AG09319 (cell line): ENCODE measurements at regions not wholly inside any gene's neighbourhood (a gene's known extent, or its start where the extent isn't known, plus 50 kb on each side); places are given as distances from the start of the nearest gene placed in this dataset.

Source experiments
- DNase-seq: peaks from one replicate; pipeline ENCODE4 v3.0.0-alpha.2; 2010; ENCODE audit warnings: low read depth; ENCODE audit errors: extremely low read depth
- TF ChIP-seq, protein P1 (sequence below): IDR thresholded peaks from 2 replicates; pipeline ENCODE4 v1.5.1; 2011; ENCODE audit warnings: low read depth, mild to moderate bottlenecking, inconsistent platforms, low read length, moderate library complexity

DNA sequence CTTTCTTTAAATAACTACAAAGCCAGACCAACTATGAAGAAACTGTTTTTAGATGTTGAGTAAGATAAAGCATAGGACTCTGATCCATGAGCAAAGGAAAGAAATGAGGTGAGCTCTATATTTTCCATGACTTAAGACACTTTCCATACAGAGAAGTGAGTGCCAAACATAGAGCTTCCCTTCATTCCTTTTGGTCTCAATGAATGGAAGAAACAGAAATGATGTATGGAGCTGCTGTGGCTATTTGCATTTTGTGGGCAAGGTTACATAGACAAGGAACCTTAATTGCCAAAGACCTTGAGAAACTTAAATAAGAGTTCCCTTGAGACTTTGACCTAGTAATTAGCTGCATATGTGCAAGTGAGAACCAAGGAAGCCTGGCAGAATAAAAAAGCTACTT, 1152.2 kb downstream of the XPNPEP1 start:
- DNase-seq, result no peak
- TF ChIP-seq, protein P1, sequence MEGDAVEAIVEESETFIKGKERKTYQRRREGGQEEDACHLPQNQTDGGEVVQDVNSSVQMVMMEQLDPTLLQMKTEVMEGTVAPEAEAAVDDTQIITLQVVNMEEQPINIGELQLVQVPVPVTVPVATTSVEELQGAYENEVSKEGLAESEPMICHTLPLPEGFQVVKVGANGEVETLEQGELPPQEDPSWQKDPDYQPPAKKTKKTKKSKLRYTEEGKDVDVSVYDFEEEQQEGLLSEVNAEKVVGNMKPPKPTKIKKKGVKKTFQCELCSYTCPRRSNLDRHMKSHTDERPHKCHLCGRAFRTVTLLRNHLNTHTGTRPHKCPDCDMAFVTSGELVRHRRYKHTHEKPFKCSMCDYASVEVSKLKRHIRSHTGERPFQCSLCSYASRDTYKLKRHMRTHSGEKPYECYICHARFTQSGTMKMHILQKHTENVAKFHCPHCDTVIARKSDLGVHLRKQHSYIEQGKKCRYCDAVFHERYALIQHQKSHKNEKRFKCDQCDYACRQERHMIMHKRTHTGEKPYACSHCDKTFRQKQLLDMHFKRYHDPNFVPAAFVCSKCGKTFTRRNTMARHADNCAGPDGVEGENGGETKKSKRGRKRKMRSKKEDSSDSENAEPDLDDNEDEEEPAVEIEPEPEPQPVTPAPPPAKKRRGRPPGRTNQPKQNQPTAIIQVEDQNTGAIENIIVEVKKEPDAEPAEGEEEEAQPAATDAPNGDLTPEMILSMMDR, result no peak

DNA sequence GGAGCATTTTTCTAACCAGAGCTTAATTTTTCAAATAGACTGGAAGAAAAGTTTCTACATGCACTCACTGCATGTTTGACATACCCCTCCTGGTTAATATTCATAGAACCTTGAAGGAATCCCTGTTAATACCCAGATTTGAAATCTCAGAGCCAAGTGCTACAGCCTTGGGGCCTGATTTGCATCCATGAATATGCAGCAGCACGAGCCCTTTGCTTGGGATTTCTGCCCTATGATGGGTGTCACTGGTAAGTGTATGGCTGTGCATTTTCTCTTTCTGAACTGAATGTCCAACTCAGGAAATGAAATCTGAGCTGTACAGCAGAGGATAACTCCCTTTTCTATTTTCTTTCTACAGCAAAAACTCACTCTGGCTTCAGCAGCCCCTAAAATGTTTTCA, 1157.5 kb downstream of the XPNPEP1 start:
- TF ChIP-seq, protein P1, result no peak
- DNase-seq, result no peak

DNA sequence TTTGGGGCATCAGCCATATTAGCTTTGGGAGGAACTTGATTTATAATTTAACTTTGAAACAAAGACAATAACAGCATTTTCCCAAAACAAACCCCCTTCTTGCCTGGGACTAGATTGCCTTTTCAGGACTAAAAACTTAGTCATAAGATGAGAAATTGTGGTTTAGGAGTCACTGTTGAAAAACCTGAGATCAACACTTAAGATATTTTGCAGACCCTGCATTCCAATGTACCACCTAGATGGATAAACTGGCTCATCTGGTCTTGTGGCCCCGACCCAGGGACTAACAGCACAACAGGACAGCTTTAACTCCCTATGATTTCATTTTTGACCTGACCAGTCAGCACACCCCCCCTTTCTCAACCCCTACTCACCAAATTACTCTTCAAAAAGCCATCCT, 1165.4 kb downstream of the XPNPEP1 start:
- no peak for DNase-seq
- TF ChIP-seq, protein P1, result no peak

DNA sequence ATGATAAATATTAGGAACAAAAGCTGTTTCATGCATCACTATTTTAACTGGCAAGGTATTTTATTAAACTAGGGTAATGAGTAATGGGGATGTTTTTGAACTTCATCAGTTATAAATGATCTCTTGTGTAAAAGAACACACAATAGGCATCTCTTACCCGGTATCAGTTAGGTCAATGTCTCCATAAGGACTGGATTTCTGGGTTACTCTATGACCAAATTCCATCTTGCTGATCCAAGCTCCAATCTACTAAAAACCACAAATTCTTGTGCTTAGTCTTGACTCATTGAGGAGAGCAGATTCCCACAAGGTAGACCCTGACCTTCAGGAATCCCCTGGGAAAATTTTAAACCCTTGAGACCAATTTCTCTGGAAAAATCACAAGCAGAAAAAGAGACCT, 1167.7 kb downstream of the XPNPEP1 start:
- TF ChIP-seq, protein P1, result no peak
- DNase-seq, result no peak

DNA sequence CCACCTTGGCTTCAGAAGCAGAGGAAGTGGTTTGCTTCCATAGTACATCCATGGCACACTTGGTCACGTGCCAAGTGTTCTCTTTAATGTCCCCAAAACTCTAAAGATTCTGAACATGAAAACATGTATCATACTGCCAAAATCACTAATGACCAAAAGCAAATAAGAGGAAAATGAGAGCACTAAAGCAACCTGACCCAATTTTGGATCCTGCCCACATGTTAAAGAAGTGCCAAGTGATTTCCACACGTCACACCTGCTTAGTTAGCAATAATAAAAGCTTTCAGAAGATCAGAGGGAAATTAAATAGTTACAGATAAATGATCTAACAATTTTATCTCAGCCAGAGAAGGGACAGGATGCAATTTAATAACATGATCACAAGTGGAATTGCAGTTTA, 1170.0 kb downstream of the XPNPEP1 start:
- TF ChIP-seq, protein P1, result no peak
- no peak for DNase-seq

DNA sequence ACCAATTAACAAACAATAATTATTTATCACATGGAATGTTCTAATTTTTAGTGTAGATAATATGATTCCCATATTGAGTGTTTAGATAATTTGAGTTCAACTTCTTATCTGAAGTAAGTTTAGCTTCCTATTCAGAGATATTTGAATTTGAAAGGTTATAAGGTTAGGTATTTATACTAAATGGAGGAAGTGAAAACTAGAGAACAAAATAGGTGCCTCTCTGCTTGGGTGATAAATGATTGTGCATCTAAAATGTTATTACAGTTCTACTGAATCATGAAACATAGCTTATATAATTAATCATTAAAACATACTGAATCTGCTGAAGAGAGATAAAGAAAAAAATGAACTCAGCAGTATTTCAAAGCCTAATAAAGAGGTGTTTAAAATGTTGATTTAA, 1174.3 kb downstream of the XPNPEP1 start:
- TF ChIP-seq, protein P1, result no peak
- no peak for DNase-seq

DNA sequence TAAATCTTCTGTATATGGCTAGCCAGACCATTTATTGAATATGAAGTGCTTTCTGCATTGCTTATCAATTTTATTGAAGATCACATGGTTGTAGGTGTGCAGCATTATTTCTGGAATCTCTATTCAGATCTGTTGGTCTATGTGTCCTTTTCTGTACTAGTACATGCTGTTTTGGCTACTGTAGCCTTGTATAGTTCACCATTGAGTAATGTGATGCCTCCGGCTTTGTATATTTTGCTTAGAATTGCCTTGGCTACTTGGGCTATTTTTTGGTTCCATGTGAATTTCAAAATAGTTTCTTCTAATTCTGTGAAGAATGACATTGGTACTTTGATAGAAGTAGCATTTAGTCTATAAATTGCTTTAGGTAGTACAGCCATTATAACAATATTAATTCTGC, 1187.2 kb downstream of the XPNPEP1 start:
- TF ChIP-seq, protein P1, result no peak
- DNase-seq, result no peak

DNA sequence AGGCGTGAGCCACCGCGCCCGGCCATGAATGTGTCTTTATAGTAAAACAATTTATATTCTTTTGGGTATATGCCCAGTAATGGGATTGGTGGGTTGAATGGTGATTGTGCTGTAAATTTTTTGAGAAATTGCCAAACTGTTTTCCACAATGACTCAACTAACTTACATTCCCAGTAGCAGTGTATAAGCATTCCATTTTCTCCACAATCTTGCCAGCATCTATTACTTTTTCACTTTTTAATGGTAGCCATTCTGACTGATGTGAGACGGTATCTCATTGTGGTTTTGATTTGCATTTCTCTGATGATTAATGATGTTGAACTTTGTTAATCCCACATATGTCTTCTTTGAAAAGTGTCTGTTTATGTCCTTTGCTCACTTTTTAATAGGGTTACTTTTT, 1187.9 kb downstream of the XPNPEP1 start:
- no peak for DNase-seq
- TF ChIP-seq, protein P1, result no peak
